ENCODE measurements at regions not wholly inside any gene's neighbourhood (a gene's known extent, or its start where the extent isn't known, plus 50 kb on each side); places are given as distances from the start of the nearest gene placed in this dataset.

- Mint-ChIP-seq H3K4me1 (peaks cover 49% of the 10 kb centered on the region), H3K9me3 (peaks cover 27% of the 10 kb centered on the region), H3K36me3 (ENCODE audit: low read depth) (peaks cover 15% of the 10 kb centered on the region)
Observed at GRCh38 chr4:53858744-53859143, 205.7 kb downstream of the CHIC2 start.

GRCh38 chr4:53855581-53856250 is 208.7 kb downstream of the CHIC2 start:
- peaks cover 39% of the 10 kb centered on the region for H3K4me1 Mint-ChIP-seq
- no peak overlapping the region for H3K27ac Mint-ChIP-seq
- peaks cover 12% of the 10 kb centered on the region for H3K36me3 Mint-ChIP-seq (ENCODE audit: low read depth)
- DNase-seq: no peak
- no peak overlapping the region for H3K4me3 Mint-ChIP-seq
- H3K9me3 Mint-ChIP-seq: peaks cover 23% of the 10 kb centered on the region
- no peak for TF ChIP-seq CTCF (IDR thresholded peaks at IDR 0.05)
- no peaks in the 10 kb centered on the region for H3K27me3 Mint-ChIP-seq (ENCODE audit: low read depth, poor library complexity)

More at GRCh38 chr4:53858744-53859143, 205.7 kb downstream of the CHIC2 start:
- TF ChIP-seq CTCF (IDR thresholded peaks at IDR 0.05): no peak
- DNase-seq: no peak
- H3K27ac Mint-ChIP-seq: no peak overlapping the region
- no peaks in the 10 kb centered on the region for H3K27me3 Mint-ChIP-seq (ENCODE audit: low read depth, poor library complexity)
- no peak overlapping the region for H3K4me3 Mint-ChIP-seq

- no peak overlapping the region for H3K4me3 Mint-ChIP-seq
- no peak for TF ChIP-seq CTCF (IDR thresholded peaks at IDR 0.05)
- peaks cover 42% of the 10 kb centered on the region for H3K4me1 Mint-ChIP-seq
- H3K36me3 Mint-ChIP-seq (ENCODE audit: low read depth): peaks cover 8% of the 10 kb centered on the region
- DNase-seq: no peak
- H3K27me3 Mint-ChIP-seq (ENCODE audit: low read depth, poor library complexity): no peaks in the 10 kb centered on the region
- H3K9me3 Mint-ChIP-seq: peaks cover 19% of the 10 kb centered on the region
- no peak overlapping the region for H3K27ac Mint-ChIP-seq
Observed at GRCh38 chr4:53854991-53855568, 209.3 kb downstream of the CHIC2 start.

- no peak for DNase-seq
- no peaks in the 10 kb centered on the region for H3K36me3 Mint-ChIP-seq (ENCODE audit: low read depth)
- H3K4me3 Mint-ChIP-seq: no peak overlapping the region
- H3K4me1 Mint-ChIP-seq: peaks cover 68% of the 10 kb centered on the region
- no peaks in the 10 kb centered on the region for H3K27me3 Mint-ChIP-seq (ENCODE audit: low read depth, poor library complexity)
- TF ChIP-seq CTCF (IDR thresholded peaks at IDR 0.05): no peak
- H3K27ac Mint-ChIP-seq: no peak overlapping the region
- no peaks in the 10 kb centered on the region for H3K9me3 Mint-ChIP-seq
Observed at GRCh38 chr4:53852343-53852742, 212.1 kb downstream of the CHIC2 start.

GRCh38 chr4:53847965-53848364 is 216.4 kb downstream of the CHIC2 start:
- peaks cover 85% of the 10 kb centered on the region for H3K4me1 Mint-ChIP-seq

More at GRCh38 chr4:53847965-53848364, 216.4 kb downstream of the CHIC2 start:
- no peak overlapping the region for H3K27ac Mint-ChIP-seq
- no peaks in the 10 kb centered on the region for H3K36me3 Mint-ChIP-seq (ENCODE audit: low read depth)
- TF ChIP-seq CTCF (IDR thresholded peaks at IDR 0.05): no peak
- H3K27me3 Mint-ChIP-seq (ENCODE audit: low read depth, poor library complexity): no peaks in the 10 kb centered on the region
- no peak for DNase-seq
- no peak overlapping the region for H3K4me3 Mint-ChIP-seq
- H3K9me3 Mint-ChIP-seq: no peaks in the 10 kb centered on the region

Data from nephron progenitor cell (in vitro differentiated cells).